ENCODE measurements at regions not wholly inside any gene's neighbourhood (a gene's known extent, or its start where the extent isn't known, plus 50 kb on each side); places are given as distances from the start of the nearest gene placed in this dataset.

- Histone ChIP-seq H3K79me2 (ENCODE audit: low read depth) (no peaks in the 10 kb centered on the region), H3K27ac (no peak overlapping the region), H3K4me1 (peaks cover 14% of the 10 kb centered on the region), H3K9ac (no peak overlapping the region), H3K9me3 (ENCODE audit: low read depth) (no peaks in the 10 kb centered on the region), H3K36me3 (no peaks in the 10 kb centered on the region), H3K27me3 (no peaks in the 10 kb centered on the region), H3K4me3 (no peak overlapping the region), H3K4me2 (no peak overlapping the region), H4K20me1 (ENCODE audit: low read depth) (no peaks in the 10 kb centered on the region), H3F3A (ENCODE audit: low read depth) (peaks cover 6% of the 10 kb centered on the region), H2AFZ (replicated peaks) (no peak overlapping the region)
- no peak for DNase-seq (ENCODE audit: low spot score)
- TF ChIP-seq EZH2phosphoT487 (IDR thresholded peaks at IDR 0.05) = no peak
- no peak for TF ChIP-seq EZH2 (IDR thresholded peaks at IDR 0.05)
- no peak for TF ChIP-seq CTCF (IDR thresholded peaks at IDR 0.05)
- Mint-ChIP-seq H3K36me3 (no peaks in the 10 kb centered on the region), H3K9me3 (peaks cover 2% of the 10 kb centered on the region), H3K4me3 (no peak overlapping the region), H3K27me3 (ENCODE audit: insufficient read depth, low read depth) (peaks cover 18% of the 10 kb centered on the region), H3K27ac (no peak overlapping the region), H3K4me1 (peaks cover 37% of the 10 kb centered on the region)
Observed at GRCh38 chr2:128787616-128788015, 468.9 kb upstream of the HS6ST1 start.

GRCh38 chr2:128788636-128789220, 470.1 kb upstream of the HS6ST1 start:
- Mint-ChIP-seq H3K4me3 (peak overlapping the region; percentile 54), H3K36me3 (no peaks in the 10 kb centered on the region), H3K4me1 (peaks cover 37% of the 10 kb centered on the region), H3K9me3 (peaks cover 2% of the 10 kb centered on the region), H3K27me3 (ENCODE audit: insufficient read depth, low read depth) (peaks cover 18% of the 10 kb centered on the region), H3K27ac (peak overlapping the region; percentile 21)
- Histone ChIP-seq H3K27me3 (no peaks in the 10 kb centered on the region), H3K9me3 (ENCODE audit: low read depth) (no peaks in the 10 kb centered on the region), H3K4me1 (peaks cover 14% of the 10 kb centered on the region), H4K20me1 (ENCODE audit: low read depth) (no peaks in the 10 kb centered on the region), H3K9ac (no peak overlapping the region), H3K4me2 (no peak overlapping the region), H3K4me3 (no peak overlapping the region), H3F3A (ENCODE audit: low read depth) (peaks cover 6% of the 10 kb centered on the region), H3K27ac (no peak overlapping the region), H2AFZ (replicated peaks) (no peak overlapping the region), H3K36me3 (no peaks in the 10 kb centered on the region), H3K79me2 (ENCODE audit: low read depth) (no peaks in the 10 kb centered on the region)
- TF ChIP-seq CTCF (IDR thresholded peaks at IDR 0.05) = no peak
- TF ChIP-seq EZH2 (IDR thresholded peaks at IDR 0.05) = no peak
- no peak for TF ChIP-seq EZH2phosphoT487 (IDR thresholded peaks at IDR 0.05)
- DNase-seq (ENCODE audit: low spot score) = no peak

- peak overlapping the region; percentile 42 for H3K27ac Mint-ChIP-seq
- Histone ChIP-seq H3K27ac (no peak overlapping the region), H2AFZ (replicated peaks) (no peak overlapping the region), H3K4me3 (no peak overlapping the region), H3K36me3 (no peaks in the 10 kb centered on the region), H3F3A (ENCODE audit: low read depth) (peaks cover 6% of the 10 kb centered on the region), H3K4me2 (no peak overlapping the region), H3K9me3 (ENCODE audit: low read depth) (no peaks in the 10 kb centered on the region), H4K20me1 (ENCODE audit: low read depth) (no peaks in the 10 kb centered on the region), H3K27me3 (no peaks in the 10 kb centered on the region), H3K9ac (no peak overlapping the region), H3K4me1 (peaks cover 14% of the 10 kb centered on the region), H3K79me2 (ENCODE audit: low read depth) (no peaks in the 10 kb centered on the region)
- no peaks in the 10 kb centered on the region for H3K36me3 Mint-ChIP-seq
- peaks cover 37% of the 10 kb centered on the region for H3K4me1 Mint-ChIP-seq
- H3K27me3 Mint-ChIP-seq (ENCODE audit: insufficient read depth, low read depth) = peaks cover 18% of the 10 kb centered on the region
- DNase-seq (ENCODE audit: low spot score) = no peak
- H3K4me3 Mint-ChIP-seq = peak overlapping the region; percentile 54
- H3K9me3 Mint-ChIP-seq = peaks cover 2% of the 10 kb centered on the region
- TF ChIP-seq EZH2 (IDR thresholded peaks at IDR 0.05) = no peak
- TF ChIP-seq EZH2phosphoT487 (IDR thresholded peaks at IDR 0.05) = no peak
- no peak for TF ChIP-seq CTCF (IDR thresholded peaks at IDR 0.05)
Observed at GRCh38 chr2:128789221-128789620, 470.6 kb upstream of the HS6ST1 start.

Data from neural progenitor cell (in vitro differentiated cells).